ENCODE measurements at regions not wholly inside any gene's neighbourhood (a gene's known extent, or its start where the extent isn't known, plus 50 kb on each side); places are given as distances from the start of the nearest gene placed in this dataset.
"Not testable (repeated sequence)": the region's sequence is repeated elsewhere in the genome, so short reads cannot be mapped to it uniquely, and the experiment has no call there.

DNA sequence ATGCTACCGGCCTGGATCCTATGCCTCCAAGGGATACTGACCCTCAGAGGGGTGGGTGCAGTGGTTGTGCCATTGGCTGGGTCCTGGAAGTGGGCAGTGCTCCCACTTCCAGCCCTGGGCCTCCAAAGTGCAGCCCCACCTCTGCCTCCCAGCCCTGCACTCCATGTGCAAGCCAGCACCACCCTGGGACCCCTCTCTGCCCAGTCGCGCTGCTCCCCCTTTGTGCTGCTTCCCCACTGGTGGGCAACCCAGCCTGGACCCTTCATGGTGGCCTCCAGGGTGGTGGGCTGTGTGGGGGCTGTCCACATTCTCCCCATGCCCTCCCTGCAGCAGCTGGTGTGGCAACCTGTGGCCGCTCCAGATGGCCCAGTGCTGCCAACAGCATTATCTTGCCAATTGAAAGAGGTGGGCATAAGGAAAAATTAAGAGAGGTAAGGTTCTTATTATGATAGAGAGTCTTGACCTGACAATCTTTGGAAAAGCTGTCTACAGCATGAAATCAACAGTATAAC, 309.7 kb downstream of the GUCY2F start:
- DNase-seq (ENCODE audit: low read depth, low spot score), result no peak

DNA sequence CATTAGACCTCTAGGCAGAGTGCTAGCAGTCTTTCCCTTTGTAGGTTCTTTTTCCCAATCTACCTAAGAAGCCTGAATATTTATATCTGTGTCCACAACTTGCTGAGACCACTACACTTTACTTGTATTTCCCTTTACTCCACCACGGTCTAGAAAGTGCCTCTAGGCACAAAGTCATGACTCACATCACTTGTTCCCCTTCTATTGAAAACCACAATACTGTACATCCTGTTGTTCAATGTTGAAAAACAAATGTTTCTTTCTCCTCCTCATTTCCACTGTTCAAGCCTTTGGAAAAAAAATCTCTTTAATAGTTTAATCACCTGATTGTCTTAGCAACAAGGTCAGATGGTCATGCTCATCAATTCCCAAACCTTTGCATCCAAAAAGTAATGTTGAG, 326.7 kb downstream of the GUCY2F start:
- no peak for DNase-seq (ENCODE audit: low read depth, low spot score)

DNA sequence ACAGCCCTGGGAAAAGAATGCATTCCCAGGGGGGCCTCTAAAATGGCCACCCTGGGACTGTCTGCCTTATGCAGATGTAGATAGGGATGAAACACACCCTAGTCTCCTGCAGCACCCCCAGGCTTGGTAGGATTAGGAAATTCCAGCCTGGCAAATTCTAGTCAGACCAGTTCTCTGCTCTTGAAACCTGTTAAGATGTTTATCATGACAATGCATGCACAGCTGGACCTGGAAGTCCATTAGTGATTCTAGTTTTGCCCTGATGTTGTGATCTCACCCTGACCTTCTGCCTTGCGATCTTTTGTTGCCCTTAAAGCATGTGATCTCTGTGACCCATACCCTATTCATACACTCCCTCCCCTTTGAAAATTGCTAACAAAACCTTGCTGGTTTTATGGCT, 337.7 kb downstream of the GUCY2F start:
- DNase-seq (ENCODE audit: low read depth, low spot score), result peak; percentile 38

DNA sequence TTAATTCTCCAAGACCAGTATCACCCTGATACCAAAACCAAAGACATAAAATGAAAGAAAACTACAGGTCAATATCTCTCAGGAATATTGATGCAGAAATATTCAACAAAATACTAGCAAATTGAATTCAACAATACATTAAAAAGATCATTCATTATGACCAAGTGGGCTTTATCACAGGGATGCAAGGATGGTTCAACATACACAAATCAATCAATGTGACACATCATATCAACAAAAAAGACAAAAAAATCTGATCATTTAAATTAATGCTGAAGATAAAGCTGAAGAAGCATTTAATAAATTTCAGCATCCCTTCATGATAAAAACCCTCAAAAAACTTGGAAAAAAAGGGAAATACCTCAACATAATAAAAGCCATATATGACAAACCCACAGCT, 341.4 kb downstream of the GUCY2F start:
- no peak for DNase-seq (ENCODE audit: low read depth, low spot score)

DNA sequence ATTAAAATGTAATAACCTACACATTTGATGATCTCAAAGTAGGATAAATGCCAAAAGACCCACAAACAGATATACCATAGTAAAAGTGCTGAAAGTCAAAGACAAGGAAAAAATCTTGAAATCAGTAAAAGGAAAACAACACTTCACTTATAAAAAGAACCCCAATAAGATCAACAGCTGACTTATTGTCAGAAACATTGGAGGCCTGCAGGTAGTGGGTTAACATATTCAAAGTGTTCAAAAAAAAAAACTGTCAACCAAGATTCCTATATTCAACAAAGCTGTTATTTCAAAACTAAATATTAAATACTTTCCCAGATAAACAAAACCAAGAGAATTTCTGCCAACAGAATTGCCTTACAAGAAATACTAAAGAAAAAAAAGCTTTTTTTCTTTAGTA, 347.1 kb downstream of the GUCY2F start:
- DNase-seq (ENCODE audit: low read depth, low spot score), result no peak

GRCh38 chrX:109125304-109125703, 356.6 kb downstream of the GUCY2F start:
- DNase-seq (ENCODE audit: low read depth, low spot score), result no peak

- DNase-seq (ENCODE audit: low read depth, low spot score), result no peak
Observed at GRCh38 chrX:109089359-109089758, 353.0 kb upstream of the IRS4 start.

GRCh38 chrX:109077788-109078187, 341.4 kb upstream of the IRS4 start:
- DNase-seq (ENCODE audit: low read depth, low spot score), result no peak

- not testable (repeated sequence) for DNase-seq (ENCODE audit: low read depth, low spot score)
Observed at GRCh38 chrX:109054181-109054581, 317.8 kb upstream of the IRS4 start.

DNA sequence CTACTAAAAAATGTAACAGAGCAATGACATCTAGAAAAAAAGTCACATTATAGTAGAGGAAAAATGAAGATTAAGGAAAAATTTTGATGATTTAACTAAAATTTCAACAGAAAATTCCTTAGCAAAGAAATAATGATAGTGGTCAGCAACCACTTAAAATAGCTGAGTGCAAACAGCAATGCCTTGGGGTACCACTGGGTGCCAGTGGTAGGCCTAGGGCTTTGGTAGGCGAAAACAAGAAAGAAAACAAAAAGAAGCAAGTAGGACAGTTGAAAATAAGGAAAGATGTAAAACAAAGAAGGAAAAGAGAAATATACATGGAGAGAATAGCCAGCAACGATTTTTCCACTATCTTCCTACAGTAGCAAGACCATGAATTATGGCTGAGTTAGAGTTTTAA, 313.5 kb upstream of the IRS4 start:
- DNase-seq (ENCODE audit: low read depth, low spot score), result no peak

DNA sequence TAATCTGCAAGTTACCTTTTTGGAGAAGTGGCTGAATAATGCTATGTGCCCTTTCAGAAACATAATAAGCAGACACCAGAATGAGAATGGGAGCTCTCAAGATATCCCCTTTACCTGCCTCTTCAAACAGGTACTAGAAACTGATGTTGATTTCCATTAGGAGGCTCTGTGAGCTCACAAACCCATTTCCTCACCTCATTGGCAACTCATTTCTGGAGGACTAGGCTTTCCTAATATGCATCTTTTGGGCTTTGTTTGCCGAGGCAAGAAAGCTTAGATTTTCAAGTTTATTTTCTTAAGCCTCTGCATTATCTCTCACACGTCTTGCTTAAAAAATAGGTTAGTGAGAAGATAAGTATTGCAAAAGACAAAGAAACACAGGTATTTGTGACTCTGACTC, 313.1 kb upstream of the IRS4 start:
- DNase-seq (ENCODE audit: low read depth, low spot score), result no peak

- no peak for DNase-seq (ENCODE audit: low read depth, low spot score)
Observed at GRCh38 chrX:109040057-109040456, 303.7 kb upstream of the IRS4 start.

DNA sequence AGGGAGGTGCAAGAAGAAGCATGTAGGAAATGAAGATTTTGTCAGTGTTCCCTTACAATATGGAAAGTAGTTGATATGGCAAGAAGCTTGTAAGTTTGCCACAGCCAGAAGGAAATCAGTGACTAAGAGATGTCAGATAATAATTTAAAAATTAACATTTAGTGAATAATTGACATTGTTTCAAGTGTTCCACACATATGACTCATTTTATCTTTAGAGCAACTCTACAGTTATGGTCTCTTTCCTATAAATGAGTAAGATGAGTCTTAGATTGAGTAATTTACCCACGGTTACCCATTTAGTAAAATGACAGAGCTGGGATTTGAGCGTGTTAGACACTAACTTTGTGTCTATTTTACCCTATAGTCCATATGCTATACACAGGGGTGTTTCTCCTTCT, 300.3 kb upstream of the IRS4 start:
- DNase-seq (ENCODE audit: low read depth, low spot score), result no peak

- no peak for DNase-seq (ENCODE audit: low read depth, low spot score)
Observed at GRCh38 chrX:108993909-108994308, 257.5 kb upstream of the IRS4 start.

DNA sequence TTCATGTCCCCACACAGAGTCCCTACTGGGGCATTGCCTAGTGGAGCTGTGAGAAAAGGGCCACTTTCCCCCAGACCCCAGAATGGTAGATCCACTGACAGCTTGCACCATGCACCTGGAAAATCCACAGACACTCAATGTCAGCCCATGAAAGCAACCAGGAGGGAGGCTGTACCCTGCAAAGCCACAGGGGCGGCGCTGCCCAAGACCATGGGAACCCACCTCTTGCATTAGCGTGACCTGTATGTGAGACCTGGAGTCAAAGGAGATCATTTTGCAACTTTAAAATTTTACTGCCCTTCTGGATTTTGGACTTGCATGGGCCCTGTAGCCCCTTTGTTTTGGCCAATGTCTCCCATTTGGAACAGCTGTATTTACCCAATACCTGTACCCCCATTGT, 236.5 kb upstream of the IRS4 start:
- not testable (repeated sequence) for DNase-seq (ENCODE audit: low read depth, low spot score)

DNA sequence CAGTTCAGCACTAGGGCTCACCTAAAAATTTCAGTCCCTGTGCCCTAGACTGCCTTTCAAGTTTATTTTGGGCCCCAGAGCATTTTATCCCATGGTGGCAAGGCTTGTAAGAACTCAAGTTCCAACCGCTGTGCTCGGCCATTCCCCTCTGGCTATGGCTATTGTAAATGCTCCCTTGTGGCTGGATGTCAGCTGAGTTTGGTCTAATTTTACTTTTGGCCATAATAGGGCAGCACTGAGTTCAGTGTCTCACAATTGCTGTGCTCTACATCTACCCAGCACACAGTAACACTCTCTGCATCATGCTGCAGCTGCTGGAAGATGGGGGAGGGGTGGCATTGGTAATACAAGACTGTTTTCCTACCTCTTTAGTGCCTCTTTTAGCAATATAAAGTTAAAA, 210.8 kb upstream of the IRS4 start:
- no peak for DNase-seq (ENCODE audit: low read depth, low spot score)

- DNase-seq (ENCODE audit: low read depth, low spot score), result no peak
Observed at GRCh38 chrX:108946531-108946930, 210.2 kb upstream of the IRS4 start.

GRCh38 chrX:108945883-108946523, 209.6 kb upstream of the IRS4 start:
- no peak for DNase-seq (ENCODE audit: low read depth, low spot score)

DNA sequence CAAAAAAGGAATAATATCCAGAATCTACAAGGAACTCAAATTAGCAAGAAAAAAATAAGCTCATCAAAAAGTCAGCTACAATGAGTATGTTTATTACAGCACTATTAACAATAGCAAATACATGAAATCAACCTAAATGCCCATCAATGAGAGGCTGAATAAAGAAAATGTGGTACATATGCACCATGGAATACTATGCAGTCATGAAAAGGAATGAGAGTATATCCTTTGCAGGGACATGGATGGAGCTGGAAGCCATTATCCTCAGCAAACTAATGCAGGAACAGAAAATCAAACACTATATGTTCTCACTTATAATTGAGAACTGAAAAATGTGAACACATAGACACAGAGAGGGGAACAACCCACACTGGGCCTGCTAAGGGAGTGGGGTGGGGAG, 178.4 kb upstream of the IRS4 start:
- no peak for DNase-seq (ENCODE audit: low read depth, low spot score)

GRCh38 chrX:108903831-108904230, 167.5 kb upstream of the IRS4 start:
- not testable (repeated sequence) for DNase-seq (ENCODE audit: low read depth, low spot score)

GRCh38 chrX:108900333-108900732, 164.0 kb upstream of the IRS4 start:
- DNase-seq (ENCODE audit: low read depth, low spot score), result no peak

DNA sequence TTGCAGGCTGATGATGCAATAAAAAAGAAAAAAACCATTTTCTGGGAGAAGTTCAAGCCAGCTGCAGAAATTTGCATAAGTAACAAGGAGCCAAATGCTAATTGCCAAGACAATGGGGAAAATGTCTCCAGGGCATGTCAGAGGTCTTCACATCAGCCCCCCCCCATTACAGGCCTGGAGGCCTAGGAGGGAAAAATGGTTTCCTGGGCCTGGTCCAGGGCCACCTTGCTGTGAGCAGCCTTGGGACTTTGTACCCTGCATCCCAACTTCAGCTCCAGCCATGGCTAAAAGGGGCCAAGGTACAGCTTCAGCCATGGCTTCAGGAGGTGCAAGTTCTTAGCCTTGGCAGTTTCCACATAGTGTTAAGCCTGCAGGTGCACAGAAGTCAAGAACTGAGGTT, 160.0 kb upstream of the IRS4 start:
- DNase-seq (ENCODE audit: low read depth, low spot score), result not testable (repeated sequence)

DNA sequence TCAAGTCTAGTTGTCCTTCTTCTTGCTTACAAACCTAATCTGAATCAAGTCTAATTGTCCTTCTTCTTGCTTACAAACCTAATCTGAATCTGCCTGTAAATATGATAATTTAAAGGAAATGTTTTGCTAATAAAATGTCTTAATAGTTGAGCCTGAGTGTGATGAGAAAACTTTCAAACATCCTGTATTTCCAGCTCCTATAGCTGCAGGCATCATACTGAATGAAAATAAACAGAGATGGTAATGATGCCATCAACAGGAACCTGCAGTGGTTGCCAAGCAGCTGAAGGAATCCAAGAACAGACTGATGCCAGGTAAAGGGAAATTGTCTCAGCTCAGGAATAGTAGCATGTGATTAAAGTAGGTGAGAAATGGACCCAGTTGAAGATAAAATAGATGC, 156.1 kb upstream of the IRS4 start:
- no peak for DNase-seq (ENCODE audit: low read depth, low spot score)

- no peak for DNase-seq (ENCODE audit: low read depth, low spot score)
Observed at GRCh38 chrX:108875548-108875947, 139.2 kb upstream of the IRS4 start.

All from iPS DF 19.7 (cell line).